A204.1 (cell line): ENCODE measurements at regions not wholly inside any gene's neighbourhood (a gene's known extent, or its start where the extent isn't known, plus 50 kb on each side); places are given as distances from the start of the nearest gene placed in this dataset.

ENCODE experiments used
- FAIRE-seq: peaks from 2 replicates; lab custom pipeline; 2012; peaks lifted over from hg19 to GRCh38; lab: Jason Lieb, UNC

DNA sequence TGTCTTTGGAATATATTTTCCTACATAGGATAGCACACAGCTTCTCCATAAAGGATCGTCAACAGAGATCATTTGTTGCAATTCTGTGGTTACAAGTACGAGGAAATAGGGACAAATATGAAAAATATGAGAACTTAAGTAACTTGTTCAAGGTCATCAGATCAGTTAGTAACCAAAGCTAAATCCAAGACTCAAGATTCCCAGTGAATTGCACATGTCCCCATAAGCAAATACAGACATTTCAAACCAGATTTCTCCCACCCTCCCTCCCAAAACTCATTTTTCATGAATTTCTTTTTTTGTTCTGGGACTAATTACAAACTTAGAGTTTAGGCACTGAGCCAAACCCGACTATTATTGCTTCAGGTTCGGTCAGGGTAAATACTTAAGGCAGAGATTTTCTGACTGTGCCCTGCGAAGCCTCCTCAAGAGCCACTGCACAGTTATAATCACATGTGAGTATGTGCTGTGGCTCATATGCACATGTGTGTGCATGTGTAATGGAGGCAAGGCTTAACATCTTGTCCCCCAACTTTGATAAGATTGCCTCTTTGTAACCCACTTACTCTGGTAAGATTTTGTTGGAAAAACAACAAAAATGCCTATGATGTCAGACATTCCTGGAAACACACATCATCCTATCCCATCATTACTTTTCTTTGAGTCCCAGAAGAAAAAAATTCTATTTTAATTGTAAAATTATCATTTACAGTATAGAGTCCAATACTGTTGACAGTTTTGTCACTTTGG lies 216.2 kb downstream of the CD83 start:
- no peak for FAIRE-seq

DNA sequence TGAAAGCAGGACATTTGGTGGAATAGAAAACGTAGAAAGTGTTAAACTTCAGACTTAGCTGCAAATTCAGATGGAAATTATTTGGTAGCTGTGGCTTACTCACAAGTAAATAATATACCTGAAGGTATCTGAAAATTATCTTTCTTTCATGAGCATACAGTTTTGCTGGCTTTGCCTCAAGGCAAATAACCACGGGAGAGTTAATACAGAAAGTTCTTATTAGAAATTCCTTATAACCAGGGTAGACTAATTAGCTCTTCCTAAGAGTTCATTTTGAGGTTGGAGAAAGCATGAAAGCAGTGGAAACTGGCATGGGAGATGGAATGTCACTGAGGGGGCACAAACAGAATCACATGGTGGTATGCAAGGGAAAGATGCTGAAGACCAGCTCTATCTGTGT lies 217.5 kb downstream of the CD83 start:
- FAIRE-seq = no peak

DNA sequence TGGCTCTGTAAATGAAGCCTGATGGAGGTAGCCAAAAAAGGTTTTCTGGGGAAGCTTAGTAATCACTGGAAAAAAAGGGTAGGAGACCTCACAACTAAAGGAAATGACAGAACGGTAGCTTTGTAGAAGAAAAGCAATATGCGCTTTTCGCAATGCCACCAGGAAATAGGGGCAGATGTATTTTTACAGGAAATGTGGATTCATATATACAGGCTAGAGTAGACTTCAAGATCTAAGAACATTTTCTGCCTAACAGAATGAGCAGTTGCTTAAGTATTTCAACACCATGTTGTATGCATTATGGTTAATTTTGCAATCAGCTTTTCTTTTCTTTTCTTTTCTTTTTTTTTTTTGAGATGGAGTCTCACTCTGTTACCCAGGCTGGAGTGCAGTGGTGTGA lies 219.6 kb downstream of the CD83 start:
- no peak for FAIRE-seq

DNA sequence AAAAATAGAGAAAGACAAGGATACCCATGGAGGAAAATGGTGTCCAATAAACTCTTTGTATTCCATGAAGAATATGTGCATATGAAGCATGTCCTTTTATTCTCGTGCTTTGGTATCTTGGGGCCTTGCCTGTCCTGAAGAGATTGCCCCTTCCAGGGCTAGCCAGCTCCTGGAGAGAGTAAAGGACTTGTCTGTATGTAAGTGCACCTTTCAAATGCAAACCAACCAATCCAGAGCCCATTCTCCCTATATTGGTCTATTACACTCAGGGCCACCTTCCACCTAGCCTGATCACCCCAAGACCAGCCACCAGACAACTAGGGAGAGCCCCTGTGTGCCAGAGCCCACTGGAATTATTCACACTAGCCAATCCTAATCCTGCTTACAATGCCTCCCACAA lies 221.6 kb downstream of the CD83 start:
- no peak for FAIRE-seq

DNA sequence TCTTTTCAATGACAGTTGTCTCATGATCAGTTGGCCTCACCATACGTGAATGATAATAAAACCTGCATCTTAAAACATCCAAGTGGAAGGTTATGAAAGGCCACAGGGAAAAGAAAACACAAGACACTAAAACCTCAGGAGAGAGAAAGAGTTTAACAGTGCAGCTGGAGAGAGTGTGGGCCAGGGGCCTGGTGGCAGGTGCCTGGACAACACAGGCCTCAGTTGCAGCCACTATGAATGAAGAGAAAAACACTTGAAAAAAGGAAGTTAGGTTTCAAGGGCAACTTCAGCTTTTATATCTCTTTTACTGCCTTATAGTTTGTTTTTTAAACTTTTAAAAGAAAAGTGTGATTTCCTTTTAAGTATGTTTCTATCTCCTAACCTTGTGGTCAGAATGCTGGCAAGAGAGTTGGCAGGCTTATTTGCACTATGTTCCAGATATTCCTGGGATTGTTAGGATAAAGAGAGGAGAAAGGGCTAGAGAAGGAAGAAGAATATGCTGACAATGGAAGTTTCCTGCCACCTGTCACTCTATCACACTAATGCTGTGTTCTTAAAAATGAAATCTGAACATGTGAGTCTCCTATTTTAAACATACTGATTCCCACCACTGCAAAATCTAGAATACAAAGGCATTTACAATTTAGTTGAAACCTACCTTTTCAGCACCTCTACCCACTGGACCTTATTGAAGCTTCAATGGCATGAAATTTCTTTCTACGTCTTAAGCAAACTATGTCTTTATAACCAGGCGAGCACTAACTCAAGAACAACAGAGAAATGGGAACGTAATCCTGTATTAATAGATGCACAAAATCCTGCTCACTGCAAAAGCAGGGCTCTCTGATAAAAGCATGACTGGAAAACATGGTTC lies 222.4 kb downstream of the CD83 start:
- no peak for FAIRE-seq

DNA sequence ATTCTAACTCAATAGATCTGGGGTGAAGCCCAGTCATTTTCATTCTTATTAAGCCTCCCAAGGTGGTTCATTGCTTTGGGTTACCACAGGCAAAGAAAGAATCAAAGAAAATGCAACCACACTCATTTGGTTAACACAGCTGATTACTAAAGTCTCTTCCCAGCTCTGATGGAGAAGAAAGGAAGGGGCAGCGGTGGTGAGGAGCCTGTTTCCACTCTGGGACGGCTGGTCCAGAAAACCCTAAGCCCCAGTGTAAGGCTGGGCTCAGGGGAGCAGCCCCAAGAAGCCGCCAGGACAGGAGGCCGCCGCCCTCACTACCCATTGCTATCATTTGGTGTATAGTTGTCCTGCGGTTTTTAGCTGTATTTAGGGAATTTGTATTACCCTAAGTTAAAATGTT lies 226.9 kb downstream of the CD83 start:
- FAIRE-seq = no peak

DNA sequence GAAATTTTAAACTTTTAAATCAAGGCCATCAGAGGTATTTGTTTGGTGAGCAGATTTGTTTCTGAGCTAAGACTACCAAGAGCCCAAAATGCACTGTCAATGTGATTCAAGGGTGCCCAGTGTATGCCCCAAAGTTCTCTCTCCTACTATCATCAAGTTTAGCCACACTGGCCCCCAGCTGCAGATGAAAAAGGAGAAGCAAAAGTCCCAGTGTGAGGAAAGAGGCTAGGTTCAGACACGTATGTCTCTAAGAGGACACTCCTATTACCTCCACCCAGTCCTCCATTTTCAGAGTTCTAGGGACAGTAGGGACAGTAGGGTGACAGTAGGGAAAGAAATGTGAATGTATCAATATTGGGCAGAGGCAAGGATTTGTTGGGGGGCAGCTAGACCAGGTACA lies 230.8 kb downstream of the CD83 start:
- no peak for FAIRE-seq

DNA sequence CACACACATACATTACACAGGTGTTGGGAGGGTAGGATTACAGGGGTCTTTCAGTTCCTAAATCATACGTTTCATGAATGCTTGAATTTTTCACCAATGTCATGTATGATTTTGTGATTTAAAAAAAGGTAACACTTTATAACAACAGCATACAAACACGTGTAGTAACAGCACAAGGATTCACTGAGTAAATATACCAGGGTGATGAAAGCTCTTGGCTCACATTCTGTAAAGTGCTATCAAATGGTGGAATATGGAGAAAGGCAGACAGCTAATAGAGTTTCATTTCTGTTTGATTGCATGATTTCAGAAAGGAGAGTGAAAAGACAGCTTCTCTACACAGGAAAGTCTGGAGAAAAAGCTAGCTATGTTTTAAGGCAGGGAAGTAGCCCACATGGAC lies 231.9 kb downstream of the CD83 start:
- no peak for FAIRE-seq

DNA sequence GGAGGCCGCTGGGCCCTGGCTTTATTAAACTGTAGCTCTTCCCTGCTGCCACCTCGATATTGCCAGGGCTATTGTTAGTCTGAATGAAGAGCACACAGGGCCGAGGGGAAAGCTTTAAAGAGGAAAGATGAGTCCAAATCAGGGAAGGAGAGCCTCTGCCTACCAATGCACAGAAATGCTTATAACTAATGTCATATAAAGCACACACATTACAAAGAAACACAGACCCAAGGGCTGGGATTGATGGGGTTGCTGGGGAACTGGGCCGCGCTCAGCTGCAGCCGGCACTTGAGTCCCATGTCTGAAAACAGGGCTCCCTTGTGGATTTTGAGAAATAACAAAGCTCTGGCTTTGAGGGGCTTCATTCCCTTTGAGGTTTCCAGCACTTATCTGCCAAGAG lies 232.6 kb downstream of the CD83 start:
- FAIRE-seq = no peak

DNA sequence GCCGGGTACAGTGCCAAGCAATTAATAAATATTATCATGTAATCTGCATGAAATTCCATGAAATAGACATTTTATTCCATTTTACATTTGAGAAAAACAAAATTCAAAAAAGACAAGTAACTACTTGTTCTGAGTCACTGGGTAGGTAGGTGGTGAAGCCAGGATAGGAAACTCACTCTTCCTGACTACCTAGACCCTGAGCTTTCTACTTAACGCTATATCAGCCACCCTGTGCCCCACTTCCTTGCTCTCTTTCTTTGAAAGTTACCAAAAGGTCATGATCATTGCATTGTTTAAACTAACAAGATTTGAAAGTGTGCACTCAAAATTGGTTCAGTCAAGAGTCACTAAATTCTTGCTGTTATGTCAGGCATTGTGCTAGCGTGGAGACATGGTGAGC lies 235.7 kb downstream of the CD83 start:
- FAIRE-seq = no peak

DNA sequence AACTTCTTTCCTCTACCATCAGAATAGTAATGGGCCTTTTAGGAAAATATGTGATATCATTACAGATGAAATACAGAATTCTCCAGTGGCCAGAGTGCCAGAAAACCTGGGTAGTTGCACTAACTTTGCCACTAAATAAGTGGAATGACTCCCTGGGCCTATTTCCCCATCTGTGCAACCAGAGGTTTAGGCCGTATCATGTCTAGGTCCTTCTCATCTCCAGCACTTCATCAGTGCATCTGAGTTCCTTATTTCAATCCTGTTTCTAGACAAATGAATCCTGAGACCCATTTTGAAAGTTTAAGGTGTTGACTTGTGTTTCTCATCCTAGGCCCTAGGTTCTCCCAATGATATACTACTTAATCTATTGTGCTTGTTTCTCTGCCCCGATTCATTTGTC lies 236.2 kb downstream of the CD83 start:
- no peak for FAIRE-seq

DNA sequence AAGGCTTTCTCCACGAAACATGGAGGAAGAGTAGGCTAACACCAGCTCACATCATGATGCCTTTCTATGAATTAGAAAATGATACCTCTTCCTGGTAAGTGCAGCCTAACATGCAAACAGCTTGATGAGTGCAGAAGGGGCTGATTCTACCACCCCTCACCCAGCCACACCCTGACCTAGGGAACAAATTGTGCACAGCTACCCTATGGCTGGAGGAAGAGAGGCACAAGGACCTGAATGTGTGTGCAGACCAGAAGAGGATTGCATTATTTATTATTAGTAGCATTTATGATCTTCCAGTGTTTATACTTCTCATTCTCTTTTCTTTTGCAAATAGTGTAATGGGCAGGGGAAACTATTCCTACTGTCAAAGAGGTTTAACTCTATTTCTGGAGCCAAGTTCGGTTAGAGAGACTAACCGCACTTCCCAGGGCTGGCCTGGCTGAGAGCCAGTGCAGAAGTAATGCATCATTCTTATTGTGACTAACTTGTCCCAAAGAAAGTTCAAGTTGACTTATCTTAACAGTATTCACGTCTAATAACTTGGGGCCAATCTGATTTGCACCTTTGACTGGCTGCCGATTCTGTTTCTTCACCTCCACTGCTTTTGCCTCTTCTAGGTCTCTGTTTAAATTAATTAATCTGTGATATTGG lies 237.5 kb downstream of the CD83 start:
- FAIRE-seq = no peak

DNA sequence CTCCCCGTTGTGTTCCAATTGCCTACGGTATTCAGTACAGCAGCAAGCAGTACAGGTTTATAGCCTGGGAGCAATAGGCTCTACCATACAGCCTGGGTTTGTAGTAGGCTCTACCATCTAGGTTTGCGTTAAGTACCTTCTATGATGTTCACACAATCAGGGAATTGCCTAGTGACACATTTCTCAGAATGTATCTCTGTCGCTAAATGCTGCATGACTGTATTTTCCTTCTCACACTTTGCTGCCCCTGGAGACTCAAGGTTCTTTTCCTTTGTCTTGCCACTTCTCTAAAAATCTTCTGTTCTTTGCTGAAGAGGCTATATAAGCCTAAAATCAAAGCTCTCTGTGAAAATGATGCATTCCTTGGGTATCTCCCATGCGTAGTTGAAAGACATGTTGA lies 241.9 kb downstream of the CD83 start:
- no peak for FAIRE-seq

DNA sequence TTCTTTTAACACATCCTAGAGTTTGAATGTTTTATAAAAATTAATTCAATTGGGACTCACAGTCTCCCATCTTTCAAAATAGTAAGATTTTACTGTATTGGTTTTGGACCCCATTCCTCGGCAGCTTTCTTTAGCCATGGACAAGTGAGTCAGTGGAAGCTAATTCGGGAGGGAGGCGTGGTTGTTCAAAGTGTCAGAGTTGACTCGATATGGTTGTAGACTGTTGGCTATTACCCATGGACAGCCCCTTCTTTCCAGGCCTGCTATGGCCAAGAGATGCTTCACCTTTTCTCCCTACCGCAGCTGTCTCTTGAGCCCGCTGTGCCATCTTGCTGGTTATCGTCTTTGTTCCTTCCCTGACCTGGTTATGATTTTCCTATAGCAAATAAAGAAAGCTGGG lies 243.0 kb downstream of the CD83 start:
- FAIRE-seq = no peak

DNA sequence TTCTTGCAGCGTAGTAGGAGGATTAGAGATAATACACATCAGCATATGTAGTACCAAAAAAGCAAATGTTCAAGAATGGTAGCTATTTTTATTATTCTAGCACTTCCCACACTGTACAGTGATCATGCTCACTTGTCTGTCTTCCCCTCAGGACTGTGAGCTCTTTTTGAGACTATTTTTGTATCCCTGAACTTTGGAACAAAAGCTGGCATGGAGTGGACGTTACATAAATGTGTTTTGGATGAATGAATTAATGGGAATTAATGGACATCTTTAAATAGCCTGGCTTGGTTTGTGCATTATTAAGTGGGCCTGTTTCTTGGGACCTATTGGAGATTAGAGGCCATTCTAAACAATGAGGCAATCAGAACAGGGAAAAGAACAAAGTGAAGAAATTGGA lies 243.7 kb downstream of the CD83 start:
- no peak for FAIRE-seq

DNA sequence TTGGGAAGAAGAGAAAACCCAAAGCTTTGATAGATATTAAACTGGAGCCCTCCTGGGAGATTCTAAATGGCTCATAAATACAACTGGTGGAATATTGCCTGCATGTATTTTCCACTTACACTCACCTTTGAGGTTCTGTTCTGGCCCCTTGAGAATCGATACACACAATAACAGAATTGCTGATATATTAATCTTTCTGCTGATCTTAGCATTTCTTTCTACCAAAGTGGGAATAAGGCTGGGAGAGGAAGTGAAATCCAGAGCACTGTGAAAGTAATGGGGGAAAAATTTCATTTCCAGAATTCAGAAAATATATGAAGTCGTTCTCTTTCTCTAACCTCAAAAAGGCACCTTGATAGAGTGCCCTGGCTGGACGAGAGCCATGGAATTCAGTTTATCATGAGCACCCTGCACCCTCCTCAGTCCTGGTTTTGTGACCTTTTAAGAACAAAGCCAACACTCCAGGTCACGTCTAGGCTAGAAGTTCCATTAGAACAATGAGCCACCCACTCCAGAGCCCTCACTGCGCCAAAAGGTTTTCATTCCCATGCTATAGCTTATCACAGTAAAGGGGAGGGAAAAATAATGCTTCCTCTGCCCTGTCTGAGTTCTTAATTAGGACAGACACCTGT lies 244.5 kb downstream of the CD83 start:
- FAIRE-seq = no peak

DNA sequence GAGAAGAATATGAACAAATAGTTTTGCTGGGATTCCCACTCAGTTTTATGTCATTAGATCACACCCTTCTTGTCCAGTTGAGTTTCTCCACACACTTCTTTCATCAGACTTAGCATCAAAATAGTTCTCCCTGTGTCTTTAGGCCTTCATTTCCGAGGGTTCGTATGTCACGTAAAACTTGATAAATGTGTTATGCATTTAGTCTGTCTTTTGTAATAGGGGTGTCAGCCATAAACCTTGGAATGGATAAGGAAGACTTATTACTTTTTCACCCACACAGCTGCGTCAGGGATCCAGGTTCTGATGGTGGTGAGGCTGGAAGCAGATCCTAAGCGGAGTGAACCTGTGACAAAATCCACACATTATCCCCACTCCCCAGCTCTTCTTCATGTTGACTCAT lies 246.8 kb downstream of the CD83 start:
- FAIRE-seq = no peak

DNA sequence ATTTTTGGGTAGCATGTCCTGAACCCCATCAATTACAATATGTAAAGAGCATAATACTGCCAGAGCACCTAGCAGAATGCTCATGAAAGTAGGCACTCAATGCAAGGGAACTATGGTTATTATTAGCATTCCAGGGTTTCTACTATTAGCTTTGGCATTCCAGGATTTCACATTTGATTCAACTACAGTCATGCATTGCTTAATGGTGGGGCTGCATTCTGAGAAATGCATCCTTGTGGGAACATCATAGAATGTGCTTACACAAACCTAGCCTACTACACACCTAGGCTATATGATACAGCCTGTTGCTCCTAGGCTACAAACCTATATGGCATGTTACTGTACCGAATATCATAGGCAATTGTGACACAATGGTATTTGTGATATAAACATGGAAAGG lies 247.8 kb downstream of the CD83 start:
- FAIRE-seq = no peak

DNA sequence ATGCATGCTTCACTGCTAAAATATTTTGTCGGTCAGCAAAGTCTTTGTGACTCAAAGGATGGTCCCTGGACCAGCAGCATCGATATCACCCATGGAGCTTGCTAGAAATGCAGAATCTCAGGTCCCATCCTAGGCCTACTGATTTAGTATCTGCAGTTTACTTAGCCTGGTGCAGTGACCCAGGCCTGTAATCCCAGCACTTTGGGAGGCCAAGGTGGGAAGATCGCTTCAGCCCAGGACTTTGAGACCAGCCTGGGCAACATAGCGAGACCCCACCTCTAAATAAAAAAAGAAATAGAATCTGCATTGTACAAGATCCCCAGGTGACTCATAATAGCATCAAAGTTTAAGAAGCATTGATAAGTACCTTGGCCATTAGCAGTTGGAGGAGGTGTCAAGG lies 248.7 kb downstream of the CD83 start:
- no peak for FAIRE-seq

DNA sequence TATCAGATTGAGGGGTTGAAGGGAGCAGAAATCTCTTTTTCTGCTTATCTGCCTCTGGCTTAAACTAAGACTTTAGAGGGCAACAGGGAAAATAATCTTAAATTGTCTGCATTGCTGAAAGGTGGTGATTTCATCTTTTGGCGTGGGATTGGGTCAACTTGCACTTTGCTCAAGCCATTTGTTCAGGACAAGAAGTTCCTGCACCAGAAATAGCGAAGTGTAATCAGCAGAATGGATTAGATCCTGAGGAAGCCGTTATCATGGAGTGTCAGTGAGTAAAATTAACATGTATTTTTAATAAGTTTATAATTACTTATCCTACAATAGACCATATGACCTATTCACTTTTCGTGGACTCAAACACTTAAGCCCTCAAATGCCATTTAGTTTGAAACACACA lies 249.3 kb downstream of the CD83 start:
- FAIRE-seq = no peak

DNA sequence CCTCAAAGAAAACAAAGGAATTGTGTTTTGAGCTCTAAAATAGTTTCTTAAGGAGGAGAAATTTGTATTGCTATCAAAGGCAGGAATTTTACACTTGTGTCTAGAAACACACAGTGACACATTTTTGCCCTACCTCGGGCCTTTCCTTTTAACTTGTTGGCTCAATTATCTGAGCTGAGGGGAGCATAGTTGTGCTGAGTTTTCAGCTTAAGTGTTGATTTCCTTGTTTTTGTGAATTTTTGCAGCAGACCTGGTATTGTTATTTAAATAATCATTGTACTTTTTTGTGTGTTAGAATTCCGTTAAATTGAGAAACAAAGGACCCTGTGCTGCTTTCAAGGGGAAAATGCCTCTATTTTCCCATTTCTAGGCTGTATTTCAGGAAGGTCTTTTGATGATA lies 249.7 kb downstream of the CD83 start:
- FAIRE-seq = no peak

DNA sequence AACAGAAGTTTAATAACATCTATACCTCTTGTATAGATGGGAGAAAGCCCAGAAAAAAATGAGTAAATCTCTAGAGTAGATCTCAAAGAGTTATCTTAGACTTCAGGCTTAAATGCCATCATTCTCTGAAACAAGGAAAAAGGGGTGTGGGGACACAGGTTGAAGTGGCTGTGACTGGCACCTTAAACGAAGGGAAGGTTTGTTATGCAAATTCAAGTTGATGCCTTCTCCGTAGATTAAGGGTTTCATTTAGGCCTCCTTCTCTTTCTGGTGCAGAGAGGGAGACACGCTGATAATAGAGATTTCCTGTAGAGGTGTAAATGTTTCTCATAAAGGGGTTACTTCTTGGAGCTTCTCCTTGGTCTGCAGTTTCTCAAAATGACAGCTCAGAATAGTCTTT lies 252.1 kb downstream of the CD83 start:
- no peak for FAIRE-seq

DNA sequence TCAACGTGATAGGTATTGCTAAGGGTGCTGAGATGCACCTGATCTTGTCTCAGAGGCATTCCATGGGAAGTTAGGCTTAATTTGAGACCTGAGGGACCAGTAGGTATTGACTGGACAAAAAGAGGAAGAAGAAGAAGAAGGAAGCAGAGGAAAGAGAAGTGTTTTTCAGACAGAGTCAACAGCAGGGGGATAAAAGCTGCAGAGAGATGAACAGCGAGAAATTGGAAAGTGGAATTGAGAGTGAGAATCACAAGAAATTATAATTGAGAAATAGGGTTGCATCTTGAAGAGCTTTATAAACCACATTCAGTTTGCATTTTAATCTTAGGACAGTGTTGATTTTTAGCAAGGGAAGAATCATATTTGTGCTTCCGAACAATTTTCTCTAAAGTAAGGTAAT lies 254.0 kb downstream of the CD83 start:
- no peak for FAIRE-seq
